ENCODE measurements at regions not wholly inside any gene's neighbourhood (a gene's known extent, or its start where the extent isn't known, plus 50 kb on each side); places are given as distances from the start of the nearest gene placed in this dataset.

DNA sequence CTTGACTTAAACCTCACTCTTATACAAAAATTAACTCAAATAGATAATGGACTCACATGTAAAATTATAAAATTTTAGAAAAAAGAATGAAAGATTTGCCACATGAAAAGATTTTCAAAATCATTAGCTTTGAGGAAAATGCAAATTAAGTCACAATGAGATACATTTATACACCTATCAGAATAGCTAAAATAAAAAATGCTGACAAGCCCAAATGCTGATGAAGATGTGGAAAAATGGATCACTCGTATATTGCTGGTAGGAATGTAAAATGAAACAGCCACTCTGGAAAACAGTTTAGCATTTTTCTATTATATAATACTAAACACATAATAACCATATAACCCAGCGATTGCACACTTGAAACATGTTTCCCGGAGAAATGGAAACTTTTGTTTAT lies 316.2 kb downstream of the ANKRD50 start:
- TF ChIP-seq, protein P1, sequence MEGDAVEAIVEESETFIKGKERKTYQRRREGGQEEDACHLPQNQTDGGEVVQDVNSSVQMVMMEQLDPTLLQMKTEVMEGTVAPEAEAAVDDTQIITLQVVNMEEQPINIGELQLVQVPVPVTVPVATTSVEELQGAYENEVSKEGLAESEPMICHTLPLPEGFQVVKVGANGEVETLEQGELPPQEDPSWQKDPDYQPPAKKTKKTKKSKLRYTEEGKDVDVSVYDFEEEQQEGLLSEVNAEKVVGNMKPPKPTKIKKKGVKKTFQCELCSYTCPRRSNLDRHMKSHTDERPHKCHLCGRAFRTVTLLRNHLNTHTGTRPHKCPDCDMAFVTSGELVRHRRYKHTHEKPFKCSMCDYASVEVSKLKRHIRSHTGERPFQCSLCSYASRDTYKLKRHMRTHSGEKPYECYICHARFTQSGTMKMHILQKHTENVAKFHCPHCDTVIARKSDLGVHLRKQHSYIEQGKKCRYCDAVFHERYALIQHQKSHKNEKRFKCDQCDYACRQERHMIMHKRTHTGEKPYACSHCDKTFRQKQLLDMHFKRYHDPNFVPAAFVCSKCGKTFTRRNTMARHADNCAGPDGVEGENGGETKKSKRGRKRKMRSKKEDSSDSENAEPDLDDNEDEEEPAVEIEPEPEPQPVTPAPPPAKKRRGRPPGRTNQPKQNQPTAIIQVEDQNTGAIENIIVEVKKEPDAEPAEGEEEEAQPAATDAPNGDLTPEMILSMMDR (IDR thresholded peaks at IDR 0.05; ENCODE audit: low read depth, low read length) = no peak
- no peak overlapping the region for H3K4me3 ChIP-seq (ENCODE audit: low read depth, low read length)

DNA sequence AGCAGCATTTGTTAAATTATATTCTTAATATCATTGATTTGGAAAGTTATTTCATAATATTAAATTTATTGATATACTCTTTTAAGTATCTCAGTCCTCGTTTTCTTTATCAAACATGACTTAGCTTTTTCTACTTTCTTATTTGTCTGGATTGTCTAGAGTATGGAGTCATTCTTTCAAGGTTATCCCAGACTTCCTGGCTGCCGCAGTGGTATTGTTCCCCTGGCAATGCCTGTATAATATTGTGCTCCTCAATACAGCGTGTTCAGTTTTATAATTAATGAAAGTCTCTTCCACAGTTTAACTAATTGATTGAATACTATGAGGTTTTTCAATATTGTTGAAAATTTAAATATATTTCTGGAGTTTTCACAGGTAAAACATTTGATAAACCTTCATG lies 310.9 kb downstream of the ANKRD50 start:
- no peak overlapping the region for H3K4me3 ChIP-seq (ENCODE audit: low read depth, low read length)
- TF ChIP-seq, protein P1 (IDR thresholded peaks at IDR 0.05; ENCODE audit: low read depth, low read length) = no peak

DNA sequence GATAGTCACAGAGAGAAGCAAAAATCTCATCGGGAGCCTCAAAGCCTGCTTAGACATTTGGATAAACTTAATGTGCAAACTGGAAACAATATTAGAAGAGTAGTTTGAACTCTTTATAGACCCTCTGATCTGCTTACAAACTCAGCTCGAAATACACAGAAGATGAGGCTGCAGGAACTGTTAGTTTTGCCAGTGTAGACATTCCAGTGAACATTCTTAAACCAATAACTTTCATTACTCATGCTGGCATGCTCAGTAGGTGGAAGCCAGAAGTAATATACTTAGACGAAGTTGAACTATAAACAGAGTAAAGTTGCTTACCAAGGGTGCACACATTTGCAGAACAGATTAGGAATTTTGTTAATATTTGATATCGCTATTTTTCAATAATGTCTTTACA lies 303.5 kb downstream of the ANKRD50 start:
- no peak overlapping the region for H3K4me3 ChIP-seq (ENCODE audit: low read depth, low read length)
- TF ChIP-seq, protein P1 (IDR thresholded peaks at IDR 0.05; ENCODE audit: low read depth, low read length) = no peak

DNA sequence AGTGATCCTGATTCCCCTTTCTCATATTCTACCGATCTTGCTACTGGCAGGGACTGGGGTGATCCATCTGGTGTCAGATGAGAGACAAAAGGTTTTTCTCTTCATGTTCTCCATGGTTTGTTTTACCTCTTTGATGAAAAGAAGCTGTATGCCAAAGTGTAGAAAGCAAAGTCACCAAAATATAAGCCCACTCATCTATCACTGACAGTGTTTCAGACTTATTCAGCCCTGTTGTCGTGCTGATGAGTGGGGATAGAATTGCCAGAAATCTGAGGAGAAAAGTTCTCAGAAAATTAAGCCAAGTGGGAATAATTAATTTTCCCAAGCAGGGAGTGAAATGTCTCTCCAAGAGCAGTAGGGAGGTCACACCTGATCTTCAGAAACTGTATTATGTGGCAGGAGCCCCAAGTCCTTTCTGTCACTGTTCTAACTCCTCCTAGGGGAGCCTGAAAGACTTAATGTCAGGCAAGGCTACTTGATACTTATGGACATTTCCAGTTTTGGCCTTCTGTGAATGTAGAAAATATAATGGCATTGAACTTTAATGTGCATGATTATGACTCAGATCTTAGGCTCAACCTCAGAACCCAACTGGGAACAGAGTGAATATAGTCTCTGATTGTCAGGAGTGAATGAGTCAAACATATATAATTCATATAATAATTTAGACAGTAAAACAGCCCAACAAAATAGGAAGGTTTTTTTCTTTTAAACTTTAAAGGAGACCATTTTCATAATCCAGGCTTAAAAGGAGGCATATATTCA lies 298.1 kb downstream of the ANKRD50 start:
- TF ChIP-seq, protein P1 (IDR thresholded peaks at IDR 0.05; ENCODE audit: low read depth, low read length) = no peak
- no peak overlapping the region for H3K4me3 ChIP-seq (ENCODE audit: low read depth, low read length)

DNA sequence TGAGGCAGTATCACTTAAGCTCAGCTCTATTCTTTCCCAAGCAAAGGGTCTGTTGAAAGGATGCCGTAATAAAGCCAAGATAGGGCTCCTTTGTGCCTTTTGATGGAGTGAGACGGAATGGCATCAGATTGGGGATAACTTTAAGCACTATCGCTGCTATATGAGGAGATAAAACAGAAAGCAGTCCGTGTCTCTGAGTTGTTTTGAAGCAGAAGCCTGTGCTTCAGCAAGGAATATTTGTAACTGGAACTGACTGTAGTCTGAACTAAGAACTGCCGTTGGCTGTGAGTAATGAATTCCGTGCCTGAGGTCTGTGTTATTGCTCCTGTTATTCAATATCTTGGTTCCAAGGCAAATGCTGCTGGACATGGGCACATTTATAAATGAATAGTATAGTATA lies 297.4 kb downstream of the ANKRD50 start:
- TF ChIP-seq, protein P1 (IDR thresholded peaks at IDR 0.05; ENCODE audit: low read depth, low read length) = no peak
- H3K4me3 ChIP-seq (ENCODE audit: low read depth, low read length) = peak overlapping the region; percentile 40

DNA sequence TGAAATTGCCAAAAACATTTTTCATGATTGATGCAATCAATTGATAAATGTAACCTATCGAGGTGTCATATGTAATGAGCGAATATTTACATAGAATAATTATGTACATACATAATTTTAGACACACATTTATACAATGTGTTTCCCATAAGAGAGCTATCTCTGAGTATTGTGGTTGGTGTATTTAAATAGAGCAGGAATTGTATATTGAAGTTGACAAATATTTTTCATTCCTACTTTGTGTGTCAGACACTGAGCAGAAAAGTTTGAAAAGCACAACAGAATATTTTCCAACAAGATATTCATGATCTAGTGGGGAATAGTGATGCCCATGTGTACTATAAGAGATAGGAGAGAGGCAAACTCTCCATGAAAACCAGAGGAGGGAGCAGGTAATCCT lies 295.2 kb downstream of the ANKRD50 start:
- TF ChIP-seq, protein P1 (IDR thresholded peaks at IDR 0.05; ENCODE audit: low read depth, low read length) = no peak

DNA sequence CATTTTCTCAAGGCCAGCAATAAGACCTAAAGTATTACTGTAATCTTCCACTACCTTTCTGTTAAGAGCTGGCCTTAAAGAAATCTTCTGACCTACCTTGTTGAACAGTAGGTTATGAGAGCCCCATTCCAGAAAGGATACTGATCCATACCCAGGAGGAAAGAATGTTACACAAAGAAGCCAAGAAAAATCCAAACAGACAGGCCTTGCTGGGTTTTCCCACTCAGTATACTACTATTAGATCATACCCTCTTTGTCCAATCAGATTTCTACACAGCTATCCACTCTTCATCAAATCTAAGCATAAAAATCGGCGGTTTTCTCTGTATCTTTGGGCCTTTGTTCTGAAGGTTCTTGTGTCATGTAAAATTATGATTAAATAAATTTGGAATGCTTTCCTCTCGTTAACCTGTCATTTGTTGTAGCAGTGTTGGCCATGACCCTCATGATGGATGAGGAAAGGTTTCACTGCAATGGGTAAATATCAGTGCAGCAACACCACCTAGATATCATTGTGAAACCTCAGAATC lies 292.3 kb downstream of the ANKRD50 start:
- TF ChIP-seq, protein P1 (IDR thresholded peaks at IDR 0.05; ENCODE audit: low read depth, low read length) = no peak
- H3K4me3 ChIP-seq (ENCODE audit: low read depth, low read length) = no peak overlapping the region

More for the DNA sequence above, 295.2 kb downstream of the ANKRD50 start:
- H3K4me3 ChIP-seq (ENCODE audit: low read depth, low read length) = no peak overlapping the region
